Esophagus mucosa (tissue), 1 donor: ENCODE measurements at regions not wholly inside any gene's neighbourhood (a gene's known extent, or its start where the extent isn't known, plus 50 kb on each side); places are given as distances from the start of the nearest gene placed in this dataset.

Source experiments
- ATAC-seq: fragments of 200-7000 bp; cut with Tn5 transposase; one replicate; pipeline ENCODE4 v1.9.1; 2020
- donor health status: DM: yes; HTN: yes; CAD: no.

GRCh38 chr19:29293292-29293691 is 80.3 kb upstream of the UQCRFS1 start:
- ATAC-seq = no peak

- ATAC-seq = no peak
Measured at GRCh38 chr19:29293736-29294342, 80.9 kb upstream of the UQCRFS1 start.

- no peak for ATAC-seq
Measured at GRCh38 chr19:29294343-29294811, 81.4 kb upstream of the UQCRFS1 start.

- ATAC-seq = no peak
Measured at GRCh38 chr19:29295285-29295684, 82.3 kb upstream of the UQCRFS1 start.

GRCh38 chr19:29297381-29297780 is 84.4 kb upstream of the UQCRFS1 start:
- ATAC-seq = no peak

GRCh38 chr19:29299416-29300380 is 86.7 kb upstream of the UQCRFS1 start:
- no peak for ATAC-seq

- no peak for ATAC-seq
Measured at GRCh38 chr19:29302002-29302928, 89.3 kb upstream of the UQCRFS1 start.

GRCh38 chr19:29303069-29303718 is 90.2 kb upstream of the UQCRFS1 start:
- ATAC-seq = no peak

- no peak for ATAC-seq
Measured at GRCh38 chr19:29303719-29304090, 90.8 kb upstream of the UQCRFS1 start.

- no peak for ATAC-seq
Measured at GRCh38 chr19:29305268-29305667, 92.3 kb upstream of the UQCRFS1 start.

- no peak for ATAC-seq
Measured at GRCh38 chr19:29308977-29309590, 96.1 kb upstream of the UQCRFS1 start.

- no peak for ATAC-seq
Measured at GRCh38 chr19:29309637-29310036, 96.7 kb upstream of the UQCRFS1 start.

- no peak for ATAC-seq
Measured at GRCh38 chr19:29311191-29311790, 98.3 kb upstream of the UQCRFS1 start.

- ATAC-seq = no peak
Measured at GRCh38 chr19:29315556-29316190, 102.7 kb upstream of the UQCRFS1 start.

GRCh38 chr19:29318581-29318980 is 105.6 kb upstream of the UQCRFS1 start:
- ATAC-seq = no peak

- ATAC-seq = no peak
Measured at GRCh38 chr19:29320086-29320485, 107.1 kb upstream of the UQCRFS1 start.

- ATAC-seq = no peak
Measured at GRCh38 chr19:29320618-29321017, 107.7 kb upstream of the UQCRFS1 start.

- ATAC-seq = no peak
Measured at GRCh38 chr19:29321116-29321515, 108.2 kb upstream of the UQCRFS1 start.

- ATAC-seq = no peak
Measured at GRCh38 chr19:29323021-29323430, 110.1 kb upstream of the UQCRFS1 start.

- ATAC-seq = no peak
Measured at GRCh38 chr19:29323440-29324290, 110.7 kb upstream of the UQCRFS1 start.
